K562 (cell line): ENCODE measurements at regions not wholly inside any gene's neighbourhood (a gene's known extent, or its start where the extent isn't known, plus 50 kb on each side); places are given as distances from the start of the nearest gene placed in this dataset.

ENCODE experiments used
- CHD2 ChIP-seq: IDR thresholded peaks from 2 replicates; pipeline ENCODE4 v1.6.1; 2011; ENCODE audit warnings: low read depth, low read length
- DPF2 ChIP-seq: fragments of 450-650 bp; IDR thresholded peaks from 2 replicates; pipeline ENCODE4 v1.6.1; 2016
- TEAD1 ChIP-seq, 2 experiments: fragments of 450-650 bp in 1 of 2; sonication (generic) in 1 of 2; formaldehyde crosslinking; IDR thresholded peaks; 2 replicates each; pipeline versions ENCODE4 v1.4.0 to v1.8.0; 2020 to 2022; ENCODE audit warnings: mild to moderate bottlenecking in 2 of 2, missing genetic modification reagents in 1 of 2

DNA sequence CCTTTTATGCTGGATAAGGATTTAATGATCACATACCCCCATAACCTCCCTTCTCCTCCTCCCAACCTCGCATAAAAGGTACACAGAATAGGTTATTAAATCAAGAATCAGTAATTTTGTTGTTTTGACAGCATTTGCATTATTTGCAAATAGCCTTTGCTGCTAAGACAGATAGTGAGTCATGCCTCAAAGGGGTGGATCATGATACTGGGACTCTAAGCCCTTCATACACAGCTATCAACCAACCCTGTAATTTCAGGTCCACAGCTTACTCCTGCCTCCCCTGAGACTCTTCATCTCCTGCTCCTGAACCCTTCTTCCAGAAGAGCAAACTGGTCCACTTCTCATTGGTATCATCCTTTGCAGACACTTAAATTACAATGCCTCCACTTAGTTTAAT, 73.8 kb upstream of the KLHL29 start:
- TF ChIP-seq CHD2 (no peak), TEAD1 (CRISPR knock-in tag; IDR thresholded peaks at IDR 0.05) (no peak), DPF2 (no peak)
